ENCODE measurements at regions not wholly inside any gene's neighbourhood (a gene's known extent, or its start where the extent isn't known, plus 50 kb on each side); places are given as distances from the start of the nearest gene placed in this dataset.
"Not testable (repeated sequence)": the region's sequence is repeated elsewhere in the genome, so short reads cannot be mapped to it uniquely, and the experiment has no call there.

GRCh38 chr12:5096241-5096924 lies 52.7 kb downstream of the KCNA5 start:
- Histone ChIP-seq H3K9ac (ENCODE audit: low read length) (no peak overlapping the region), H3K4me1 (ENCODE audit: control insufficient read depth, insufficient read depth, low read length) (no peaks in the 10 kb centered on the region), H3K27ac (ENCODE audit: low read depth, low read length) (no peak overlapping the region), H3K36me3 (ENCODE audit: control insufficient read depth, insufficient read depth, low read length) (no peaks in the 10 kb centered on the region), H3K27me3 (ENCODE audit: control insufficient read depth, insufficient read depth, low read length) (no peaks in the 10 kb centered on the region), H3K4me3 (ENCODE audit: low read length) (no peak overlapping the region)

GRCh38 chr12:5097786-5098185 lies 54.1 kb downstream of the KCNA5 start:
- no peaks in the 10 kb centered on the region for H3K27me3 ChIP-seq (ENCODE audit: control insufficient read depth, insufficient read depth, low read length)
- H3K9ac ChIP-seq (ENCODE audit: low read length), result no peak overlapping the region
- H3K27ac ChIP-seq (ENCODE audit: low read depth, low read length), result no peak overlapping the region
- no peaks in the 10 kb centered on the region for H3K4me1 ChIP-seq (ENCODE audit: control insufficient read depth, insufficient read depth, low read length)
- no peak overlapping the region for H3K4me3 ChIP-seq (ENCODE audit: low read length)
- no peaks in the 10 kb centered on the region for H3K36me3 ChIP-seq (ENCODE audit: control insufficient read depth, insufficient read depth, low read length)

GRCh38 chr12:5099136-5099535 lies 55.5 kb downstream of the KCNA5 start:
- no peaks in the 10 kb centered on the region for H3K4me1 ChIP-seq (ENCODE audit: control insufficient read depth, insufficient read depth, low read length)
- H3K4me3 ChIP-seq (ENCODE audit: low read length), result no peak overlapping the region
- no peaks in the 10 kb centered on the region for H3K27me3 ChIP-seq (ENCODE audit: control insufficient read depth, insufficient read depth, low read length)
- no peak overlapping the region for H3K9ac ChIP-seq (ENCODE audit: low read length)
- H3K36me3 ChIP-seq (ENCODE audit: control insufficient read depth, insufficient read depth, low read length), result no peaks in the 10 kb centered on the region
- H3K27ac ChIP-seq (ENCODE audit: low read depth, low read length), result no peak overlapping the region

GRCh38 chr12:5099591-5099990 lies 55.9 kb downstream of the KCNA5 start:
- Histone ChIP-seq H3K4me1 (ENCODE audit: control insufficient read depth, insufficient read depth, low read length) (no peaks in the 10 kb centered on the region), H3K9ac (ENCODE audit: low read length) (no peak overlapping the region), H3K4me3 (ENCODE audit: low read length) (no peak overlapping the region), H3K27ac (ENCODE audit: low read depth, low read length) (no peak overlapping the region), H3K36me3 (ENCODE audit: control insufficient read depth, insufficient read depth, low read length) (no peaks in the 10 kb centered on the region), H3K27me3 (ENCODE audit: control insufficient read depth, insufficient read depth, low read length) (no peaks in the 10 kb centered on the region)

- Histone ChIP-seq H3K36me3 (ENCODE audit: control insufficient read depth, insufficient read depth, low read length) (no peaks in the 10 kb centered on the region), H3K27me3 (ENCODE audit: control insufficient read depth, insufficient read depth, low read length) (no peaks in the 10 kb centered on the region), H3K9ac (ENCODE audit: low read length) (no peak overlapping the region), H3K4me1 (ENCODE audit: control insufficient read depth, insufficient read depth, low read length) (no peaks in the 10 kb centered on the region), H3K27ac (ENCODE audit: low read depth, low read length) (no peak overlapping the region), H3K4me3 (ENCODE audit: low read length) (no peak overlapping the region)
Observed at GRCh38 chr12:5101686-5102085, 58.0 kb downstream of the KCNA5 start.

GRCh38 chr12:5102261-5102789 lies 58.6 kb downstream of the KCNA5 start:
- Histone ChIP-seq H3K4me3 (ENCODE audit: low read length) (no peak overlapping the region), H3K36me3 (ENCODE audit: control insufficient read depth, insufficient read depth, low read length) (no peaks in the 10 kb centered on the region), H3K4me1 (ENCODE audit: control insufficient read depth, insufficient read depth, low read length) (no peaks in the 10 kb centered on the region), H3K27ac (ENCODE audit: low read depth, low read length) (no peak overlapping the region), H3K9ac (ENCODE audit: low read length) (no peak overlapping the region), H3K27me3 (ENCODE audit: control insufficient read depth, insufficient read depth, low read length) (no peaks in the 10 kb centered on the region)

- Histone ChIP-seq H3K36me3 (ENCODE audit: control insufficient read depth, insufficient read depth, low read length) (no peaks in the 10 kb centered on the region), H3K4me3 (ENCODE audit: low read length) (no peak overlapping the region), H3K27ac (ENCODE audit: low read depth, low read length) (no peak overlapping the region), H3K9ac (ENCODE audit: low read length) (no peak overlapping the region), H3K27me3 (ENCODE audit: control insufficient read depth, insufficient read depth, low read length) (no peaks in the 10 kb centered on the region), H3K4me1 (ENCODE audit: control insufficient read depth, insufficient read depth, low read length) (no peaks in the 10 kb centered on the region)
Observed at GRCh38 chr12:5102806-5103205, 59.1 kb downstream of the KCNA5 start.

- H3K27me3 ChIP-seq (ENCODE audit: control insufficient read depth, insufficient read depth, low read length), result no peaks in the 10 kb centered on the region
- no peaks in the 10 kb centered on the region for H3K4me1 ChIP-seq (ENCODE audit: control insufficient read depth, insufficient read depth, low read length)
- no peak overlapping the region for H3K27ac ChIP-seq (ENCODE audit: low read depth, low read length)
- no peak overlapping the region for H3K4me3 ChIP-seq (ENCODE audit: low read length)
- no peak overlapping the region for H3K9ac ChIP-seq (ENCODE audit: low read length)
- H3K36me3 ChIP-seq (ENCODE audit: control insufficient read depth, insufficient read depth, low read length), result no peaks in the 10 kb centered on the region
Observed at GRCh38 chr12:5110345-5110744, 66.7 kb downstream of the KCNA5 start.

GRCh38 chr12:5114436-5114835 lies 70.8 kb downstream of the KCNA5 start:
- Histone ChIP-seq H3K27me3 (ENCODE audit: control insufficient read depth, insufficient read depth, low read length) (no peaks in the 10 kb centered on the region), H3K27ac (ENCODE audit: low read depth, low read length) (no peak overlapping the region), H3K4me3 (ENCODE audit: low read length) (no peak overlapping the region), H3K4me1 (ENCODE audit: control insufficient read depth, insufficient read depth, low read length) (no peaks in the 10 kb centered on the region), H3K36me3 (ENCODE audit: control insufficient read depth, insufficient read depth, low read length) (no peaks in the 10 kb centered on the region), H3K9ac (ENCODE audit: low read length) (no peak overlapping the region)

- H3K36me3 ChIP-seq (ENCODE audit: control insufficient read depth, insufficient read depth, low read length); H3K27ac ChIP-seq (ENCODE audit: low read depth, low read length); H3K4me1 ChIP-seq (ENCODE audit: control insufficient read depth, insufficient read depth, low read length); H3K4me3 ChIP-seq (ENCODE audit: low read length); H3K27me3 ChIP-seq (ENCODE audit: control insufficient read depth, insufficient read depth, low read length); H3K9ac ChIP-seq (ENCODE audit: low read length): not testable (repeated sequence)
Observed at GRCh38 chr12:5121784-5122183, 78.1 kb downstream of the KCNA5 start.

- not testable (repeated sequence) for H3K36me3 ChIP-seq (ENCODE audit: control insufficient read depth, insufficient read depth, low read length); H3K27ac ChIP-seq (ENCODE audit: low read depth, low read length); H3K9ac ChIP-seq (ENCODE audit: low read length); H3K4me3 ChIP-seq (ENCODE audit: low read length); H3K27me3 ChIP-seq (ENCODE audit: control insufficient read depth, insufficient read depth, low read length); H3K4me1 ChIP-seq (ENCODE audit: control insufficient read depth, insufficient read depth, low read length)
Observed at GRCh38 chr12:5122256-5122831, 78.7 kb downstream of the KCNA5 start.

- H3K27me3 ChIP-seq (ENCODE audit: control insufficient read depth, insufficient read depth, low read length), result no peaks in the 10 kb centered on the region
Observed at GRCh38 chr12:5123921-5124320, 80.2 kb downstream of the KCNA5 start.

GRCh38 chr12:5124401-5124800 lies 80.7 kb downstream of the KCNA5 start:
- no peaks in the 10 kb centered on the region for H3K4me1 ChIP-seq (ENCODE audit: control insufficient read depth, insufficient read depth, low read length)
- no peaks in the 10 kb centered on the region for H3K36me3 ChIP-seq (ENCODE audit: control insufficient read depth, insufficient read depth, low read length)
- H3K4me3 ChIP-seq (ENCODE audit: low read length), result no peak overlapping the region
- H3K27me3 ChIP-seq (ENCODE audit: control insufficient read depth, insufficient read depth, low read length), result no peaks in the 10 kb centered on the region
- no peak overlapping the region for H3K9ac ChIP-seq (ENCODE audit: low read length)
- H3K27ac ChIP-seq (ENCODE audit: low read depth, low read length), result no peak overlapping the region

More at GRCh38 chr12:5123921-5124320, 80.2 kb downstream of the KCNA5 start:
- Histone ChIP-seq H3K4me1 (ENCODE audit: control insufficient read depth, insufficient read depth, low read length) (no peaks in the 10 kb centered on the region), H3K9ac (ENCODE audit: low read length) (no peak overlapping the region), H3K36me3 (ENCODE audit: control insufficient read depth, insufficient read depth, low read length) (no peaks in the 10 kb centered on the region), H3K27ac (ENCODE audit: low read depth, low read length) (no peak overlapping the region), H3K4me3 (ENCODE audit: low read length) (no peak overlapping the region)

Data from rectal smooth muscle tissue (tissue), 1 donor.